ENCODE measurements at regions not wholly inside any gene's neighbourhood (a gene's known extent, or its start where the extent isn't known, plus 50 kb on each side); places are given as distances from the start of the nearest gene placed in this dataset.

DNA sequence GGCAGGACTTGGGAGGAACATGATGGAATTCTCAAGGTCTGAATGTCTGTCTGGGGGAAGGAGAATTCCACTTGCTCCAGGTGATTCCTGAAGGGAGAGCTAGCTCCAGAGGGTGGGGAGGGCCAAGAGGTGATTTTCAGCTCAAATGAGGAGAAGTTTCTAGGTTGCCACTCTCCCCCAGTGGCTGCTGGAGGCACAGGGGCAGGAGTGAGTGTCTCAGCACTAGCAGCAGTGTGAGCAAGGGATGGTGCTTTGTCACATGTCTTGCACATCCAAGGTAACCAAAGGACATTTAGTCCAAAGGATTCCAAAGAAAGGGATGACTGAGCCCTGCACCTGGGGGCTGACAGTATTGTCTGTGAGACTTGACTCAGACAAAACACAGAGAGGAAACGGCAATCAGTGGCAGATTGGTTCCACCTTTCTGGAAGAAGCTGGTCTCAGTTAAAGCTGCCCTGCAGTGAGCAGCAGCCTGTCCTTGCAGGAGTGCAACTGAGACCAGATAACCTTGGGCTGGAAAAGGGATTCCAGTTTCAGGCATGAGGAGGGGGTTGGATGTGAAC, 51.2 kb upstream of the PCBD1 start:
- DNase-seq (ENCODE audit: low spot score) = no peak

DNA sequence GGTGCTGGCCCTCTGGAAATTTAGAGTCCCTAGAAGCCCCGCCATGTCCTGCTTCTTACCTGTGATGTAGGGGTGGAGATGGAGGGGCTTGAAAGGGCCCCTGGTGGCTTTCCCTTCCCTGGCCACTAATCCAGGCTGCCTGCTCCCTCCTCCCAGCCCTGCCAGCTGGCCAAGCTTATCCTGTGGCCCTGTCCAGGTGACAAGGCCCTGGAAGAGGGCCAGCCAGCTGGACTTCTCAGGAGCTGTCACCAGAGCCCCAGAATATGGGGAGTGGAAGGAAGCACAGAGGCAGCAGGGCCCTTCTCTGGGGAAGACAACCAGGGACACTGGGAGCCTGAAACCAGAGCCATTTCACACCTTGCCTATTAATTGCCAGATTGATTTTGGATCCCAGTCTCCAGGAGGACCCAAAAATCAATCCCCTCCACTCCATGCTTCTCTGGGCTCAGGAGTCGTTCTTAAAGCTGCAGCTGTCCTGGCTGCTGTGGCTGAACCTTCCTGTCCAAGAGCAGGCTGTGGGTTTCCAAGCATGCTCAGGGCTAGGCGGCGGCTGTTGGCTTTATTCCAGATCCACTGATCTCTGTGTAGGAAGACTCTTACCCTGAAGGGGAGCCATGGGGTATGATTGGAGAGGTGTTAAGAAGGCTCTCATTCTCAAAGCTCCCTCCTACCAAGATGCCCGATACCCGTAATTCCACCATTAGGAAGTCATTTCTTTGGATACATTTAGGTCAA, 52.6 kb upstream of the PCBD1 start:
- peak; percentile 6 for DNase-seq (ENCODE audit: low spot score)

DNA sequence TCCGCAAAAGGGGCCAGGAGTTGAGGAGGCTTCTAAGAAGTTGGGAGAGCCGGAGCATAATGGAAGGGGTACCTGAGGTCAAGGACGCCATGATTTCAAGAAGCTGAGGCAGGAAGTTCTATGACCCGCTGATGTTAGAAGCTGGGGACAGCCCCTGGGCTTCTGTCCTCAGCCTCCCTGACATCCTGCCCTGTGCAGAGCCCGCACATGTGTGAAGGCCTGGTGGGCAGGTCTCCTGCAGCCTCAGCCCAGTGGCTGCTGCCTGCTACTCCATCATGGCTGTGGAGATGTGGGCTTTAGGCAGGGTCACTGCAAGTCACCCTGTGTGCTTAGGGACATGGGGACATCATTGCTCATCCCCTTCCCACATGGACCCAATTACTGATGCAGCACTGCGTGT, 53.8 kb upstream of the PCBD1 start:
- no peak for DNase-seq (ENCODE audit: low spot score)

DNA sequence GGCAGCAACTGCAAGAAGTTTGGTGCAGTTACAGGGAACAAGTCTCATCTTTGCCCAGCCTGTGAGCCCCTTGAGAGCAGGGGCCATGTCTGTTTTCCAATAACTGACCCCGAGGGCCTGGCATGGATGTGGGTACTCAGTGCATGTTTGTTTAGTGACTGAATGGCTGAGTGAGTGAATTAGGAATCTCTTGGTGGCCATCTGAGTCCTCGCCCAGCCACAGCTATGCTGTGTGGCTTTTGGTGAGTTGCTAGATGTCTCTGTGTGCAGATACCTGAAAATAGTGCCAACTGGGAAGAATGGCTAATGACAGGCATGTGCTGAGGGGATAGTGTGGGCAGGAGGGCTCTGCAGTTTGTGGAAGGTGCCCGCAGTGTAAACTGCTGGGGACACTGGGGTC, 54.4 kb upstream of the PCBD1 start:
- no peak for DNase-seq (ENCODE audit: low spot score)

DNA sequence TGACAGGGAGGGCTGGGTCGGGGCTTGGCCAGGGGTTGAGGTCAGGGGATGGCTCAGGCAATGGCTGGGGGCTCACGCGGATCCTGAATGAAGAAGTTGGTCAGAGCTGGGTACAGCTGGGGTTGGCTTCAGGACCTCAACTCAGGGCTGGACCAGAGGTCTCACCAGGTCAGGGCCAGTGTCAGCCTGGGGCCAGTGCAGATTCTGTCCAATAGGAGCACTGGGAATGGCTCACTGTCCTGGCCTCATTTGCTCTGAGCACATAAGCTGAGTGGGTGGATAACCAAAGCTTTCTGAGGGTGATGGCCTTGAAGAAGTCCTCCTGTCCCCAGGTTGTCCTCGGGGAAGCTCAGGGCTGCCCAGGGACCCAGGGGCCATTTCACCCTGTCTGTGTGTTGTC, 54.9 kb upstream of the PCBD1 start:
- no peak for DNase-seq (ENCODE audit: low spot score)

DNA sequence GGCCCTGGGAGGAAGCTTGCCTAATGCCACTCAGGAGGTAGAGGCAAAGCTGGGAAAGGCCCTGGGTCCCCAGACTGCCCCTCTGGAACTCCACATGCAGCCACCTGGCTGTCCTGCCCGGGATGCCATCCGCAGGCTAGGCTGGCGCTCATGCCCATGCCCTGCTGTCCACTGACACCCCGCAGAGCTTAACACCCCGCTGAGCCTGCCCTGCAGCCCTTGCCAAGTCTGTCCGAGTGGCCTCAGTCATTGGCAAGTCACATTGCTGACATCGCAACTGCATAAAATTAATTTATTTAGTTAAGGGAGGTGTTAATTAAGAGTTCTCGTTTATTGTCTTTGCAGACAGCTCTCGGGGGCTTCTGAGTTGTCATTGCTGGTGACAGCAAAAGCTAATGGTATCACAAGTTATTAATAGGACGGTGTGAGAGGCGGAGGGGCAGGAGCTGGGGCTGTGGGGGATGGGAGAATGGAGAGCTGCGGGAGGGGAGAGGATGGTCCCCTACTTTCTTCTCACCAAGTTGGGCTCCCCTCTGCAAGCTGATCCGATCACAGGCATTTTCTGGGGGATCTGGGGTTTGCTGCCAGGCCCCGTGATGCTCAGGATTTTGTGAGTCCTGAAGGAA, 55.6 kb upstream of the PCBD1 start:
- no peak for DNase-seq (ENCODE audit: low spot score)

DNA sequence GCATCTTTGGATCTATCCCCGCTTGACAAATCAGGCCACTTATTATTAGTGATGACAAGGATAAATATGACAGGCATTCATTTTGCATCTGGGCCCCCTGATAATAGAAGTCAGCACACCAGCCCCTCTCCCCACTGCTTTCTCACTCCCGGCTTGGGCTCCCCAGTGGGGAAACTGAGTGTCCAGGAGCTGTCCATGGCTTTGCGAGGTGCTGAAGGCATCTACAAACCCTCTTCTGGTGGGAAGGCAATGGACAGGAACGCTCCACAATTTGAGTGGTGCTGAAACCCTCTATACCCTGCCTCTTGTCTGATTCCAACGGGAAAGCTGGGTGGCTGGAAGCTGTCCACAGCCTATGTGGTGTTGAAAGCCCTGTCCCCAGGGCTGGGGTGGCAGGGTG, 61.7 kb upstream of the PCBD1 start:
- DNase-seq (ENCODE audit: low spot score) = no peak

DNA sequence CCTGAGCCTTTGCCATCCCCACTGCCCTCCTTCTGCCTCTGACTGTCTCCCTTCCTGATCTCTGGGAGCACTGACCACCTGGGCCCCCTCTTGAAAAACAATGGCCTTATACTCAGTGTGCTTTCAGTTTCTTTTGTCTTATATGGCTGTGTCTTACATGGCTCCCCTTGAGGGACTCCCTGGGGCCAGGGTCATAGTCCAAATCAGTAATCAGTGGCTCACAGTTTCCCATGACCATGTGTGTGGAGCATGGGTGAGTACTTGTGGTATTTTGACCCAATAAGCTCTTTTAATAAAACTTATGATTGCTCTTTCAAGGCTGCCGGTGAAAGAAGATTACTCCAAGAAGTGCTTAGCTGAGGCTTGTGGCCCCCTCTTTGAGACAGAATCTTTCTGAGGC, 62.4 kb upstream of the PCBD1 start:
- no peak for DNase-seq (ENCODE audit: low spot score)

DNA sequence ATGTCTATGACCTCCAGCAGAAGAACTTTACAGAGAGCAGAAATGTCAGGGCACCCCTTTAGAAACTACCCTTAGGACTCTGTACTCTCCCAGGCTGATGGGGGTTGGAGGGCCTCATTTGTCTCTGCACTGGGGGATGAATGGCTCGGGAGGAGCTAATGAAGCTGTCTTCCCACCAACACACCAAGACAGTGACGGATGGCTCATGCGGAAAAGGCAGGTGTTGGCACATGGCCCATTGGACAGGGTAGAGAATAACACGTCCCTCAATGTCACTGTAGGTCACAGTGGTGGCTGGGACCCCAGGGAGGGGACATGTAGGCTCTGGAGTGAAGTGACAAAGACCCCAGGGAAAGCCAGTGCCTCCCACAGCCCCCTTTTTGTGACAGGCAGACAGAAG, 64.0 kb upstream of the PCBD1 start:
- no peak for DNase-seq (ENCODE audit: low spot score)

DNA sequence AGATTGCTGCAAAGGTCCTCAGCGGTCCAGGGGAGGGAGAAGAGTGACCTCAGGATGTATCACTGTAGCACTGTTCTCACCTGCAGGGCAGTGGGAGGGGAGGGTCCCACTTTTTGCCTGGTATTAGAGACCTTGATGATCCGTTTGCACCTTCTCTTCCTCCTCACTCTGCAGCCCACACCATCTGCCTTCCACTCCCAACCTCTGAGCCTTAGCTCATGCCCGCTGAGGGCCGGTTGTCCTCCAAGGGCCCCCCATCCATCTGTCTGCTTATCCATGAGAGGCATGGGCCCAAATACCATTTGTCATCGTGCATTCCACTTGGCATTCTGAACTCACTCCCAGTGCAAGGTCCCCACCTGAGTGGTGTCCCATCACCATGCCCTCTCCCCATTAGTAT, 64.6 kb upstream of the PCBD1 start:
- no peak for DNase-seq (ENCODE audit: low spot score)

DNA sequence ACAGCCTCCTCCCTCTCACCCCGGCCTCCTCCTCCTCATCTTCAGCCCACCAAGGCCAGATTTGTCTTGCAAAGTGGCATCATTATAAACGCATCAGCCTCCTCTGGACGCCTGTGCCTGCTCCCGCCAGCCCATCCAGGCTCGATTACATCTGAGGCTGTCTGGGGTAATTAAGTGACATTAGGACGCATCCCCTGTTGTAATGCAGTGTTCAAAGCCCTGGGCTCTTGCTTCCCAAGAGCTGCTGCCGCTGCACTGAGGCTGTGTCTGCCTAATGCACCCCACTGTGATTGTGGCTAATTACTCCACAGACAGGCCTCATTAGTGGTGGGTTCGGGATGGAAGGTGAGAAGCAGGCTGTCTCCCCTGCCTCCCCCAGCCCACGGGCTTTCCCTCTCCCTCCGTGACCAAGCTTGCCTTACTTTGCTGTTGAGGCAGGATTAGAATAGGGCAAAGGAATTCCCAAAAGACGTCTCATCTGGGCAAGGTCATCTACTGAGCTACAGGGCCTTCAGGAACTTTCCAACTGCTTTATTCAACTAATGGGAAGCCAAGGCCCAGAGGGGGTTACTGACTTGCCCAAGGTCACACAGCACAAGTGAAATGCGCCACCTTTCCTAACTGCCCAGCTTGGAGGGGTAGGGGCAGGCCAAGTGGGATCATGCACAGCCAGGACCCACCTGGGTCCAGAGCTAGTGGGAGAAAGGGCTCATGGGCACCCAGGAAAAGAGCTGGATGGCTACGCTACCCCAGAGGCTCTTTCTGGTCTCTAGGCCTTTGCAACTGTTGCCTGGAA, 66.2 kb upstream of the PCBD1 start:
- DNase-seq (ENCODE audit: low spot score) = no peak

DNA sequence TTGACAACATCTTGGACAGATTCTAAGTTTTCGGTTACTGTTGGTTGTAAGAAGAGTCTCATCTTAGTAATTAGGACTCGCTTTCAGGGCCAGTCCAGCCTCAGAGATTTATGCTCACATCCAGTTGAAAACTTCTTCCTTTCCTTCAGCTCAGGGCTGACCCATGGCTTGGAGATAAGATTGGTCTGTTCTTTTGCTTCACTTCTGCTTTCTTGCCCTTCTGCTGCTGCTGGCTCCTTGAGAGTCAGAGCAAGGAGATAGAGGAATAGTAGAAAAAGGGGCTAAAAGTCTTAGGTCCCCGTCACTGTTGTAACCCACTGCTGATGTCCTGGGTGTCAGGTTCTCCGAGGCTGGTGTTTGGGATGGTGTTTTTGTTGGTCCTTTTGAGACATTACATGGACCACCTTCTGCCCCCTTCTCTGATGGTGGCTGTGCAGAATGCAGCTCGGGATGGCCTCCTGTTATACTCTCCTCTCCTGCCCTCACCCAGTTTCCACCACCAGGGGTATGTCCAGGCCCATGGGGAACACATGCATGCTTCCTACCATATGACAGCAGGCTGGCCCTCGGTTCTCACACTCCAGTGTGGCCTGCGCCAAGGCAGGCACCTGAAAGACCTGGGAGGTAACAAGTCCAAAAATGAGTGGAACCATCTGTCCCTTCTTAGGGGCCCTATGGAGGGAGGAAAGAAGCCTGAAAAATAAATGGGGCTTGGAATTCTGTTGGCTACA, 67.8 kb upstream of the PCBD1 start:
- DNase-seq (ENCODE audit: low spot score) = no peak

DNA sequence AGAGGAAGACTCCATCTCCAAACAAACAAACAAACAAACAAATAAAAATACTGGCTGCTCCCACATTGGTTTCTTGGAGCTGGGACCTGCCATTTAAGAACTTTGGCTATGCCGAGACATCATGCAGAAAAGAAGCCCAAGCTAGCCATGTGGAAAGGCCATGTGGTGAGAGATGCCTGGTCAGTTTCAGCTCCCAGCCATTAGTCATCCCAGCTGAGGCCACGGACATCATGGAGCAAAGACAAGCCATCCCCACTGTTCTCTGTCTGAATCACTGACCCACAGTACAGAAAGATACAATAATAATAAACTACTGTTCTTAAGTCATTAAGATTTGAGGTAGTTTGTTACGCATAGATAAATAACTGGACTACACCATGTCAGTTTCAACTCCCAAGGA, 70.0 kb upstream of the PCBD1 start:
- DNase-seq (ENCODE audit: low spot score) = peak; percentile 84

DNA sequence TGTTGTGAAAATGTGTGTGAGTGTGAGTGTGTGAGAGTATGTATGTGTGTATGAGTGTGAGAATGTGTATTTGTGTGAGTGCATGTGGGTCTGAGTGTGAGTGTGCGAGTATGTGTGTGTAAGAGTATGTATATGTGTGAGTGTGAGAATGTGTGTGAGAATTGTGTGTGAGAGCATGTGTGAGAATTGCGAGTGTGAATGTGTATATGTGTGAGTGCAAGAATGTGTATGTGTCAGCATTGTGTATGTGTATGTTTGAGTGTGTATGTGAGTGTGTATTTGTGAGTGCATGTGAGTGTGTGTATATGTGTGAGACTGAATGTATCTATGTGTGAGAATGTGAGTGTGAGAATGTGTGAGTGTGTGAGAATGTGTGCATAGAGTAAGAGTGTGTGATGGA, 72.0 kb upstream of the PCBD1 start:
- DNase-seq (ENCODE audit: low spot score) = no peak

DNA sequence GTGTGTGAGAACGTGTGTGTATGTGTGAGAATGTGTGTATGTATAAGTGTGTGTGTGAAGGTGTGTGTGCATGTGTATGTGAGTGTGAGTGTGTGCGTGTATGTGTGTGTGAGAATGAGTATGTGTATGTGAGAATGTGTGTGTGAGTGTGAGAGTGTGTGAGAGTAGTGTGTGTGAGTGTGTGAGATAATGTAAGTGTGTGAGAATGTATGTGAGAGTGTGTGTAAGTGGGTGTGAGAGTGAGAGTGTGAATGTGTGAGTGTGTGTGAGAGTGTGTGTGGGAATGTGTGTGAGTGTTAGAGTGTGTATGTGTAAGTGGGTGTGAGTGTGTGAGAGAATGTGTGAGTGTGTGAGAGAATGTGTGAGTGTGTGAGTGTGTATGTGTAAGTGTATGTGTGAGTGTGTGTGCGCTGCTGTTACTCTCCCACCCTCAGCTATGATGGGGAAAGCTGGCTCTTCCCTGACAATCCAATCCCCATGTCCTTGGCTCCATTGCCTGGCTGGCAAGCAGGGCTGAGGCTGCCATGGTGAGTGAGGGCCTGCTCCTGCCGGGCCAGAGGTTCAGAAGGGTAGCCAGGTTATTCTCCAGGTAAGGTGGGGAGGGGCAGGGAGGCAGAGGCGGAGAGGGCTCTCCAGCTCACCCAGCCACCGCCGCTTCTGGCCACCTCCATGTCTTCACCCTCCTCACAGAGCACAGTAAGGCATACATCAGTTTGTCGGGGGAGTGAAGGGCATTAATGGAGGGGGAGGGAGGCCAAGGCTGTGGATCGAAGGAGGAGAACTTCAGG, 72.6 kb upstream of the PCBD1 start:
- no peak for DNase-seq (ENCODE audit: low spot score)

DNA sequence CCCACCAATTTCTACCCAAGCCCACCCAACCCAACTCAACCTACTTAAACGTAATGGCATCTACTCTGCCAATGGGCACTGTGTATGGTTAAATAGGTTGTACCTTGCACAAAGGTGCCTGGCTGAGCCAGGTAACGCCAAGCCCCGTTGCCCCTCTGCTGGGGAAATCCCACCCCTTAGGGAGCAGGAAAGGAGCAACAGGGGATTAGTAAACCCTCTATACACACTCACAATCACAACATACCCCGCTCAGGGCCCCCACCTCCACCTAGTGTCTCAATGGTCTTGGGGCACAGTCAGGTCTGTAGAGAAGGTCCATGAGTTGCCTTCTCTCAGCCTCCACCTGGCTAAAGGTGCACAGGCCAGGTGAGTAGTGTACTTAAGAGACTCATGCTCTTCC, 74.3 kb upstream of the PCBD1 start:
- DNase-seq (ENCODE audit: low spot score) = no peak

DNA sequence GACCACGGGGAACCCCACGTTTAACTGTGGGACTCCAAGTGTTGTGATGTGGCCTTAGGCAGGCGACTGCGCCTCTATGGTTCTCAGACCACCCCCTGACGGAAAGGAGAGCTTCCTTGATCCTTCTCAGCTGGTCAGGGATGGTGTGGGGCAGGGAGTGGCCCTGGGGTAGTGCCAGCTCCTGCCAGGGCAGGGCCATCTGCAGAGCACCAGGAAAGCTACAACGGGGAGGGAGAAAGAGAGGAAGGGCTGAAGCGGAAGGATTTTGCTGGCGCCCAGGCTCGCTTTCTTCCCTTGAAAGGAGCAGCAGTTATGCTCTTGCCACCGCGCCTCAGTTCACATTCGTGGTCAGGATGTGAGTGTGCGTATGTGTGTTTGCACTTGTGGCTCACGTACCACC, 74.9 kb upstream of the PCBD1 start:
- DNase-seq (ENCODE audit: low spot score) = no peak

DNA sequence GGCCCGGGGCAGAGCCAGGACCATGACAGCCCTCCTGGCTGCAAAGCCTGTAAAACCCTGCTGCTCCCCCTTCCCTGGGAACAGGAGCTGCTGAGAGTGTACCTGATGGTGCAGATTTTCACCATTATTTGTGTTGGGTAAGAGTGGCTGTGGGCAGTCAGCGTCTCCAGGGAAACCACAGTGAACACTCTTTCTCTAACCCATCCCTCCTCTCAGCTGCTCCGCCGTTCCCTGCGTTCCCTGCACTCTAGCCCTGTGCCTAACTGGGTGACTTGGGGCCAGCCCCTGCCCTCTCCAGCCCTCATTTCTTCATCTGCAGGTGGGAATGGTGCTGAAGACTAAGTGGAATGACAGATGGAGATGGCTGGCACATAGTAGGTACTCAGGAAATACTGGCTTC, 75.9 kb upstream of the PCBD1 start:
- no peak for DNase-seq (ENCODE audit: low spot score)

DNA sequence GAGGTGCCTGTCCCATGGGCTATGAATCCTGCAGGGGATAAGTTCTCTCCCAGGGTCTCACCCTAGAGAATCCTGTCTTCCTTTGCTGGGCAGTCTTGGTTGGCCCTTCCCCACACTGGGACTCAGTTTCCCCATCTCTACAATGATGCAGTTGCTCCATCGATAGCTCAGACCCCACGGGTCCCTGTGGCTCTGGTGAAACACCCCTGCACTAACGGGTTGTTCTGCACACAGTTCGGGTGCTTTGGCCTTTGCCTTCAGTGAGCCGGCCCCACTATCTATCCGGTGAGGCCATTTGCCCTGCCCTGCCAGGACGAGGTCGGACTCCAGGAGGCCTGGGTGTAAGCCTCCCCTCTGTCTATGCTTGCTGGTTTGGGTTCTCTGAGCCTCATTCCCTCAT, 76.5 kb upstream of the PCBD1 start:
- no peak for DNase-seq (ENCODE audit: low spot score)

DNA sequence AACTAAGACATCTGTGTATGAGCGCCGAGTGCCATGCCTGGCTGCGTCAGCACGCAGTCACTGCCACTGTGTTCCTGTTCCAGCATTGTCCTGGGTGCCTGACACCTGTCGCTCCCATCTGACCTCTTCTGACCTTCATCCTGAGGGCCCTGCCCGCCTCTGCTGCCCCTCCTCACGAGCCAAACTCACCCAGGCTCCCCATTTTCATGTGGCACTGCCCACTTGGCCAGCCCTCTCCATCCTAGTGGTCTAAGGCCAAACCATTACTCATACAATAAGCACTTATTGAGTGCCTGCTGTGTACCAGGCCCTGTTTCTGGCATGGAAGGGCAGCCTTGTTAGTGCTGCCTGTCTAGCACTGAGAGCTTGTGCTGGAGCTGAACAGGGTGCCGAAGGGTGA, 77.2 kb upstream of the PCBD1 start:
- DNase-seq (ENCODE audit: low spot score) = no peak

Data from kidney tubule cell (primary cell).